C4-2B (cell line): ENCODE measurements at regions not wholly inside any gene's neighbourhood (a gene's known extent, or its start where the extent isn't known, plus 50 kb on each side); places are given as distances from the start of the nearest gene placed in this dataset.

Source experiments
- H3K27ac ChIP-seq: fragments of 450-650 bp; 2 replicates; pipeline ENCODE4 v1.5.1; 2017
- CTCF ChIP-seq: fragments of 450-650 bp; conservative IDR thresholded peaks from 2 replicates; pipeline ENCODE4 v1.5.1; 2017; ENCODE audit warnings: mild to moderate bottlenecking
- ZFX ChIP-seq: fragments of 450-650 bp; IDR thresholded peaks from 2 replicates; pipeline ENCODE4 v1.6.1; 2017

GRCh38 chrX:39840133-39840532, 257.6 kb downstream of the BCOR start:
- no peak overlapping the region for H3K27ac ChIP-seq
- TF ChIP-seq ZFX (no peak), CTCF (no peak)

DNA sequence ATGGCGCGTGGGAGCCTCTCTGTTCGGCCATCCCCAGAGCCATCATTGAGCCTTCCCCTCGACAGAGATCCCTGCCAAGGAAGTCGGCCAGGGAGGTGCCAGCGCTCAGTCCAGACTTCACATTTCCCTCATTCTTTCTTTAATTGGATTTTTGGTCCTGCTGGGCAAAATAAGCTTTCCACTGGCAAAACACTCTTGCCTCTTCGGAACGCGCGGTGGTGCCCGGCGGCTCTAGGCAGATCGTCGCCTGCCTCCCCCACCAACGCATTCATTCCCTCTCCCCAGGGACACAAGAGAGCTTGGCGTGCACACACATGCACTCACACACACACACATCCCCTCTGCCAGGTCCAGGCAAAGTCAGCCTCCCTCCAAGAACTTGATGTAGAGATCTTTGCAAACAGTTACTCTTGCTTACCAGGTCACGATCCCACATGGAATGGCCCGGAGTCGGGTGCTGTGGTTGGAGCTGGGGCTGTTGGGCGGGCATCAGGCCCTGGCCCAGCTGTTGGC, 257.1 kb downstream of the BCOR start:
- H3K27ac ChIP-seq: no peak overlapping the region
- TF ChIP-seq CTCF (no peak), ZFX (no peak)

GRCh38 chrX:39841604-39842003, 256.2 kb downstream of the BCOR start:
- TF ChIP-seq ZFX: no peak
- no peak for TF ChIP-seq CTCF
- H3K27ac ChIP-seq: no peak overlapping the region

- H3K27ac ChIP-seq: no peak overlapping the region
- TF ChIP-seq CTCF (no peak), ZFX (no peak)
These were observed 255.3 kb downstream of the BCOR start for GRCh38 chrX:39842281-39842973.

DNA sequence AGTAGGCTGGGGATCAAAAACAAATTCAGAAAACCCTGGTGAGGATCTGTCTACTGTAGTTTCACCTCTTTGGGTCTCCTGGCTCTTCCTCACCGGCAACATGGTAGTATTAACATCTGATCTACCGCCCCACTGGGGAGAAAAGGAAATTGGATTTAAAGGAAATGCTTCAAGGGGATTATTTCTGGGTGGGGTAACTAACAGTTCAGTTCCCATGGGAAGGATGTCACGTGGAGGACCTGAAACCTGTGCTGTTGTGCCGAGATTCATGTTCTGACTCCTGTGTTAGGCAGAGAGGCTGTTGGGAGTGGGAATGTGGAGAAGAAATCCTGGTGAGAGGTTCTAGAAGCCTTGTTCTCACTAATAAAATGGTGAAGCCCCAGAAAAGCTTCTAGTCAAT, 254.4 kb downstream of the BCOR start:
- H3K27ac ChIP-seq: no peak overlapping the region
- TF ChIP-seq ZFX (no peak), CTCF (no peak)

DNA sequence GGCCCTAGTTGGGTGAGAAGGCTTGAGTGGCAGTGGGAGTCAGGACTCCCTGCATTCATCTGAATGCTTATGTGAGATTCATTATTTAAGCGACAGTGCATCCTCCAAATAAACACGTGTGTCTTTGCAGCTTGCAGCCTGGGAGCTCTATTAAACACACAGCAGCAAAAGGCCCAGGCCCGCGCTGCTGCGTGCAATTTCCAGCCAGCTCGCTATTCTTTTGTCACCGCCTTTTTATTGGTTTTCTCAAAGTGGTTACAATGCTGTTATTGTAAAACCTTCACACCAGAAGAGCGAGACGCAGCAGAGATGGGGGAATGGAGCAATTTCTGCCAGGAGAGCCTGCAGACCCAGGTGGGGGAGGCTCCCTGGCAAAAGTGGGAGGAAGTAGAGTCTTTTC, 252.5 kb downstream of the BCOR start:
- TF ChIP-seq ZFX (no peak), CTCF (no peak)
- no peak overlapping the region for H3K27ac ChIP-seq

GRCh38 chrX:39846460-39846859, 251.3 kb downstream of the BCOR start:
- TF ChIP-seq CTCF (no peak), ZFX (no peak)
- H3K27ac ChIP-seq: no peak overlapping the region
